ENCODE measurements at regions not wholly inside any gene's neighbourhood (a gene's known extent, or its start where the extent isn't known, plus 50 kb on each side); places are given as distances from the start of the nearest gene placed in this dataset.
"Not testable (repeated sequence)": the region's sequence is repeated elsewhere in the genome, so short reads cannot be mapped to it uniquely, and the experiment has no call there.

DNA sequence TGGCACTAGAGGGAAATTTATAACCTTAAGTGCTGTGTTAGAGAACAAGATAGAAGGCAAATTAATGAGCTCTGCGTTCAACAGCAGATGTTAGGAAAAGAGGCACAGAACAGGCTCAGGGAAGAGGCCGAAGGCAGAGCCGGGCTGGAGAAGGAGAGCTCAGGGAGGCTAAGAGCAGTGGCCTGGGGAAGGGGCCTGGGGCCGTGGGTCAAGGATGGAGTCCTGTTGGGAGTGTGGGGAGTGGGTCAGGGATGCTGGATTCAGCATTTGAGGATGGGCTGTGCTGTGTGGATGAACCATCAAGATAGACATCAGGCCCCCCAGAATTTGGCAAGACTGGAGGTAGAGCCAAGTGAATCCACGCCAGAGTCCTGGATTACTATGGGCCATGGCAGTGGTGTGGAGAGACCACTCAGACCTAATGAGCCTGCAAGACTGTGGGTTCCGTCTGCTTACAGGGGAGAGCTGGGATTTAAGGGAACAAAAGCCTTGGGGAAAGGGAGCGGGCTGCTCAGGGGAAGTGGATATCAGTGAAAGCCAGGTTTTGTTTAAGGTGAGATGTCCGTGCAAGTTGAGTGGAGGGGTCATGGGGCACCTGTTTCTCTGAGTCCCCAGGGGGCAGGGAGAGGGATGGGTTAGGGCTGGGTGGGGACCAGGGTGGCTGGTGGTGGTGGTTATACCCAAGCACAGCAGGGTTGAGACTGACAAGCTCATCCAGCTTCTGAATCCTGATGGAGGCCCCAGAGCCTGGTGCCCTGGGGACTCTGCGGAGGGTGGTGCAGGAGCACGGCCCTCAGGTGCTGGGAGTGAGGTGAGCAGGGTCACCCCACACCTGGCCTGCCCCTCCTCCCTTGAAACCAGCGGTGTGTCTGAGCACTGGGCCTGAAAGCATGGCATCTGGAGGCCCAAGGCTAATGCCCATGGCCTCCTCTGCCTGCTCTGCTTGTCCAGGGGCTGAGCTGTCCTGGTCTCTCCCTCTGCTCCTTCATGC lies 101.7 kb downstream of the BMS1 start:
- Histone ChIP-seq H3K4me1 (ENCODE audit: control insufficient read depth, insufficient read depth, low read length) (no peaks in the 10 kb centered on the region), H3K9ac (ENCODE audit: low read depth, low read length) (no peak overlapping the region), H3K4me3 (ENCODE audit: low read depth, low read length) (no peak overlapping the region), H3K9me3 (ENCODE audit: control insufficient read depth, insufficient read depth, low read length) (no peaks in the 10 kb centered on the region), H3K27me3 (ENCODE audit: control insufficient read depth, insufficient read depth, low read length) (no peaks in the 10 kb centered on the region), H3K36me3 (ENCODE audit: control insufficient read depth, insufficient read depth, low read length) (no peaks in the 10 kb centered on the region)

DNA sequence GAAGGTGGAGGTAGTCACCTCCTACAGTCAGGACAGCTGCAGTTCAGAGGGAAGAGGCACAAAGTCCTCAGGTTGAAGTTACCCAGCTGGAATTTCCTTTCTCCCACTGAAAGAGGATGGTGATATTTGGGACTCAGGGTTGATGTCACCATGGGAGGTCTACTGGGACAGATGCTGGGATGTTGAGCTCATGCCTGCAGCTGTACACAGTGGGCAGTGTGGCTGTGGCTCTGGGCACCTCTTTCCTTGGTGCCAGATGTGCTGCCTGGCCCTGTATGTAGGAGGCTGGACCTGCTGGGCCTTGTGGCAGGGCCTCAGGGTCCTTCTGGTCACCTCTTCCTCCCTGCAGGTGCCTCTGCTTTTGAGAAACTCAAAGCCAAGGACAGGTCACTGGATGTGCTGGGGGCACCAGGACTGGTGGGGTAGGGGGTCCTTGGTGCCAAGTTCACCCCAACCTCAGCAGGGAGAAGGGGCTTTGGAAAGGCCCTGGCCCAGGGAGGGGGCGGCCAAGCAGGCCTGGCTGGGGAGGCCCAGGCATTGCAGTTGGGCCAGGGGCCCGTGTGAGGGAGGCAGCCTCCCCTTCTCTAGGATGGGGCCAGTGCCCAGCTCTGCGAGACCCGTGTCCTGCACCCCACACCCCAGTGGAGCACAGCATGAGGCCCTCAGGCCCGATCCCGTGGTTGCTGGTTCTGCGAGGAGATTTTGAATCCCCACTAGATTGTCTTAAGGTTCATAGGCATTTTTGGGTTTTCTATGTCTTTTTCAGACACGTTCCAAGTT lies 103.1 kb downstream of the BMS1 start:
- Histone ChIP-seq H3K4me3 (ENCODE audit: low read depth, low read length) (no peak overlapping the region), H3K9me3 (ENCODE audit: control insufficient read depth, insufficient read depth, low read length) (no peaks in the 10 kb centered on the region), H3K36me3 (ENCODE audit: control insufficient read depth, insufficient read depth, low read length) (no peaks in the 10 kb centered on the region), H3K9ac (ENCODE audit: low read depth, low read length) (no peak overlapping the region), H3K4me1 (ENCODE audit: control insufficient read depth, insufficient read depth, low read length) (no peaks in the 10 kb centered on the region), H3K27me3 (ENCODE audit: control insufficient read depth, insufficient read depth, low read length) (no peaks in the 10 kb centered on the region)

DNA sequence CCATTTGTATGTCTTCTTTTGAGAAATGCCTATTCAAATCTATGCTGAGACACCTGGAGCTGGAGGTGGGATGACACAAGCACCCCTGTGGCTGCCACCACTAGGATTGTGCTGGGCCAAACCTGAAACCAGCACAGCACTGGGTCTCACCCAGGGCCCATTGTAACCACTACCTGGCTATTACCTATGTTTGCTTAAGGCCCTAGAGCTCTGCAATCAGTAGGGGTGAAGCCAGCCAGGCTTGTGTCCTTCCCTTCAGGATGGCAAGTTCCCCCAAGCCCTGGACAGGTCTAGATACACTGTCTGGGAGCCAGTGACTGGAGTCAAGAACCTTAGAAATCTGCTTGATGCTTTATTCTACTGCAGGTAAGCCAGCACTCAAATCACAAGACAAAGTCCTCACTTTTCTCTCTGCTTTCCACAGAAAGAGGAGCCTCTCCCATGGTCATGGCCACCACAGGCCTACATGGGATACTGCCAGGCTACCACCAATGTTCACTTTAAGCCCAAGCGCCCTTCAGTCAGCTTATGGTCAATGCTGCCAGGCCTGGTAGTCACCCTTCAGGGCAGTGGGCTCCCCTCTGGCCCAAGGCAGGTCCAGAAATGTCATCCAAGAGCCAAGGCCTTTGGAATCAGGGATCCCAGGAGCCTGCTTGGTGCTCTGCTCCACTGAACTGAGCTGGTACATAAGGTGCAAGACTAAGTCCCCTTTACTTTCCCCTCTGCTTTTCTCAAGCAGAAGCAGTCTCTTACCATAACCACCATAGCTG lies 105.3 kb downstream of the BMS1 start:
- no peaks in the 10 kb centered on the region for H3K4me1 ChIP-seq (ENCODE audit: control insufficient read depth, insufficient read depth, low read length)
- H3K27me3 ChIP-seq (ENCODE audit: control insufficient read depth, insufficient read depth, low read length), result no peaks in the 10 kb centered on the region
- no peak overlapping the region for H3K4me3 ChIP-seq (ENCODE audit: low read depth, low read length)
- no peaks in the 10 kb centered on the region for H3K9me3 ChIP-seq (ENCODE audit: control insufficient read depth, insufficient read depth, low read length)
- H3K36me3 ChIP-seq (ENCODE audit: control insufficient read depth, insufficient read depth, low read length), result no peaks in the 10 kb centered on the region
- H3K9ac ChIP-seq (ENCODE audit: low read depth, low read length), result no peak overlapping the region

DNA sequence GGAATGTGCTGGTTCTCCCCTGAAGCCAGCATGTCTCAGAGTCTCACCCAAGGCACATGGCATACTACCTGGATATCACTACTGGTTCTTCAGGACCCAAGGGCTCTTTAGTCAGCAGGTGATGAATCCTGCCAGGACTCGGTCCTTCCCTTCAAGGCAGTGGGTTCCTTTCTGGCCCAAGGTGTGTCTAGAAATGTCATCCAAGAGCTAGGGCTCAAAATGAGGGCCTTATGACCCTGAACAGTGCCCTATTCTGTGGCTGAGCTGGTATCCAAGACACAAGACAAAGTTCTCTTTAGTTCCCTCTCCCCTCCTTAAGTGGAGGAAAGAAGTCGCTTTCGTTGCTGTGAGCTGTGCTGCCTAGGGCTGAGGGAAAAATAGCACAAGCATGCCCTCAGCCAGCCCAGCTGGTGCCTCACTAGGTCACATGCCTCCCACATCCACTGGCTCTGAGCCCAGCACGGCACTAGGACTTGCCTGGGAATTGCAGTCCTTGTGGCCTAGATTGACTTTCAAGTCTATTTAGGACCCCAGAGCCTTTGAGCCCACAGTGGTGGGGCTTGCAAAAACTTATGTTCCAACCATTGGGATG lies 106.0 kb downstream of the BMS1 start:
- H3K4me3 ChIP-seq (ENCODE audit: low read depth, low read length), result no peak overlapping the region
- no peaks in the 10 kb centered on the region for H3K36me3 ChIP-seq (ENCODE audit: control insufficient read depth, insufficient read depth, low read length)
- no peaks in the 10 kb centered on the region for H3K27me3 ChIP-seq (ENCODE audit: control insufficient read depth, insufficient read depth, low read length)
- H3K9ac ChIP-seq (ENCODE audit: low read depth, low read length), result no peak overlapping the region
- no peaks in the 10 kb centered on the region for H3K4me1 ChIP-seq (ENCODE audit: control insufficient read depth, insufficient read depth, low read length)
- H3K9me3 ChIP-seq (ENCODE audit: control insufficient read depth, insufficient read depth, low read length), result no peaks in the 10 kb centered on the region

DNA sequence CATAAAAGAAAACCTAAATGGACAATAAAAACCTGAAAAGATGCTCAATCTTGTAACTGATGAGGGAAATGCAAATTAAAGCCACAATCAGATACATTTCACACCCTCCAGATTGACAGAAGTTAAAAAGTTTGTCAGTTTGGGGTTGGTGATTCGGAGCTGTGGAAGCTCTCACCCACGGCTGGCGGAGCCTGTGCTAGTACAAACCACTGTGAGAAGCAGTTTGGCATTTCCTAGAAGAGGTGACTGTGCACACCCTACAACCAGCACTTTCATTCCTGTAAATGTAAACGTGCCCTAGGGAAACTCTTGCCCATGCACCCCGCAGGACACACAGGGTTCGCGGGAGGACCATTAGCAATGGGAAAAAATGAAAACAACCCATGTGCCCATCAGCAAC lies 114.1 kb downstream of the BMS1 start:
- no peak overlapping the region for H3K4me3 ChIP-seq (ENCODE audit: low read depth, low read length)
- no peaks in the 10 kb centered on the region for H3K4me1 ChIP-seq (ENCODE audit: control insufficient read depth, insufficient read depth, low read length)
- peaks cover 6% of the 10 kb centered on the region for H3K9me3 ChIP-seq (ENCODE audit: control insufficient read depth, insufficient read depth, low read length)
- peaks cover 37% of the 10 kb centered on the region for H3K27me3 ChIP-seq (ENCODE audit: control insufficient read depth, insufficient read depth, low read length)
- no peak overlapping the region for H3K9ac ChIP-seq (ENCODE audit: low read depth, low read length)
- H3K36me3 ChIP-seq (ENCODE audit: control insufficient read depth, insufficient read depth, low read length), result no peaks in the 10 kb centered on the region

DNA sequence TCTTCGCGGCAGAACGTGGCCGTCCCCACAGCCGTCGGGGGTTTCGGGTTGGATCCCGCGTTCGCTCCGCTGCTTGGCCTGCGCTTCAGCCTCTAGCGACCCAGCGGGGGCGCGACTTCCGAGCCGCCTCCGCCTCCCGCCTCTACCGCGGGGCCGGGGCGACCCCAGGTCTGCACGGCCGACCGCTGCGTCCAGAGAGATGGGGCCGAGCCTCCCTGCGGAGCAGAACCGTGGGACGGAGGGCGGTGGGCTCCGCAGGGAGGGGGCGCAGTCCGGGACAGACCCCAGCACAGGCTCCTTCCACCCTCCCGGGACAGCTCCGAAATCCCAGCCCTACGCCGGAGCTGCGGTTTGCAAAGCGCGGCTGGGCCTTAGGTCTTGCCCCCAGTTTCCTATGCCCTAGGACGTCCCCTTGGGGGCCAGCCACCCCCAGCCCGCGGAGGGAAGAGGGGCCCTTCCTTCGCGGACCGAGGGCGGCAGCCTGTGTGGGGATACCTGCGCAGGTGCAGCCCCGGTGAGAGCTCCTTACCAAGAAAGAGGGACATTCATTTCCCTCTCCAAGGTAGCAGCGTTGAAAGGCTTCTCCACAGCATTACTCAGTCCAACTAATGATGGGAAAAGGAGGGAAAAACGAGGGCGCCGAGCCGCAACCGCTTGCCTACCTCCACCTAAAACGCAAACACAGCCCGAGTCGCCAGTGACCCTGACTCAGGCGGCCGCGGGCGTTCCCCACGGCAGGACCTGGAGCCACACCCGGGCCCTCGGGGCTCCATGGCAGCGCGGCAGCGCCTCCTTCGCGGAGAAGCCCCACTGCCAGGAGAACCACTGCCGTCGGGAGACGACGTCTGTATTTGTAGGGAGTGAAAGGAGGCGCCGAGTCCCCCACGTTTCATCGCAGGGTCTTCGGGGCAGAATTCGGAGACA lies 115.7 kb downstream of the BMS1 start:
- Histone ChIP-seq H3K4me3 (ENCODE audit: low read depth, low read length) (peak overlapping the region; percentile 22), H3K9me3 (ENCODE audit: control insufficient read depth, insufficient read depth, low read length) (peaks cover 6% of the 10 kb centered on the region), H3K4me1 (ENCODE audit: control insufficient read depth, insufficient read depth, low read length) (no peaks in the 10 kb centered on the region), H3K9ac (ENCODE audit: low read depth, low read length) (no peak overlapping the region), H3K27me3 (ENCODE audit: control insufficient read depth, insufficient read depth, low read length) (peaks cover 37% of the 10 kb centered on the region), H3K36me3 (ENCODE audit: control insufficient read depth, insufficient read depth, low read length) (no peaks in the 10 kb centered on the region)

DNA sequence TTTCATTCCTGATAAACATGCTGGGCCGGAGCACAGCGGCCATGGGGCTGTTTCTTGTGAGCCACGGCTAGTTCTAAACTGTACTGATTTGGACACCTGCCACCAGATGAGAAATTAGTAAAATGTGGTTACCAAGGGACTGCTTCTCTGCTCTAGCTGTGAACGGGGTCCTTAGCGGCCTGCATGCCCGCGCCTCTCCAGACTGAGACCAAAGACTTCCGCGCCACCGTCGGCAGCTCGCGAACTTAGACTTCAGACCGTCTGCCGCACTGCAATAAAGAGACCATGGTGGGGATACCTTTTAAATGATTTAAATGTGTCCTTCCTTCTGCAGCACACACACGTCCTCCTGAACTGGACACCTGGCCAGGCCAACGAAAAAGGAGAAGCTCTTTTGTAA lies 116.4 kb downstream of the BMS1 start:
- Histone ChIP-seq H3K36me3 (ENCODE audit: control insufficient read depth, insufficient read depth, low read length) (no peaks in the 10 kb centered on the region), H3K9me3 (ENCODE audit: control insufficient read depth, insufficient read depth, low read length) (peaks cover 6% of the 10 kb centered on the region), H3K27me3 (ENCODE audit: control insufficient read depth, insufficient read depth, low read length) (peaks cover 37% of the 10 kb centered on the region), H3K4me3 (ENCODE audit: low read depth, low read length) (peak overlapping the region; percentile 22), H3K4me1 (ENCODE audit: control insufficient read depth, insufficient read depth, low read length) (no peaks in the 10 kb centered on the region), H3K9ac (ENCODE audit: low read depth, low read length) (no peak overlapping the region)

DNA sequence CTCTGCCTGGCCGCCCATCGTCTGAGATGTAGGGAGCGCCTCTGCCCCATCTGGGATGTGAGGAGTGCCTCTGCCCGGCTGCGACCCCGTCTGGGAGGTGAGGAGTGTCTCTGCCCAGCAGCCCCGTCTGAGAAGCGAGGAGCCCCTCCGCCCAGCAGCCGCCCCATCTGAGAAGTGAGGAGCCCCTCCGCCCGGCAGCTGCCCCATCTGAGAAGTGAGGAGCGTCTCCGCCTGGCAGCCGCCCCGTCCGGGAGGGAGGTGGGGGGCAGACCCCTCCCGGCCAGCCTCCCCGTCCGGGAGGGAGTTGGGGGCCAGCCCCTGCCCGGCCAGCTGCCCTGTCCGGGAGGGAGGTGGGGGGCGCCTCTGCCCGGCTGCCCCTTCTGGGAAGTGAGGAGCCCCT lies 117.8 kb downstream of the BMS1 start:
- H3K27me3 ChIP-seq (ENCODE audit: control insufficient read depth, insufficient read depth, low read length), result peaks cover 37% of the 10 kb centered on the region
- H3K4me1 ChIP-seq (ENCODE audit: control insufficient read depth, insufficient read depth, low read length); H3K9me3 ChIP-seq (ENCODE audit: control insufficient read depth, insufficient read depth, low read length); H3K36me3 ChIP-seq (ENCODE audit: control insufficient read depth, insufficient read depth, low read length); H3K4me3 ChIP-seq (ENCODE audit: low read depth, low read length); H3K9ac ChIP-seq (ENCODE audit: low read depth, low read length): not testable (repeated sequence)

DNA sequence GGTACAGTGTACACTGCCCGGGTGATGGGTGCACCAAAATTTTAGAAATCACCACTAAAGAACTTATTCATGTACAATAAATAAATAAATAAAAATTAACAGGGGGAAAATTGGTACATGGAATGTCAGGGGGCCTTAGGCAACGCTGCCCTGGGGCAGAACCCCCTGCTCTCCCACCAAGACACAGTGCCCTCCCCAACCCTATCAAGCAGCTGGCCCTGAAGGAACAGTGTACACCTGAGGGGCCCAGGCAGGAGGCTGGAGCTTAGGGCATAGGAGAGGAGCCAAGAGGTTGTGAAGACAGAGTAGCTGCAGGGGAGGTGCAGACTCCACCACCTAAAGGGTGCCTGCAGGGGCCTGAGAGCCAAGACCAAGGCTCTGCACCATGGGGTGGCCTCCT lies 128.8 kb downstream of the BMS1 start:
- Histone ChIP-seq H3K9me3 (ENCODE audit: control insufficient read depth, insufficient read depth, low read length) (no peaks in the 10 kb centered on the region), H3K4me1 (ENCODE audit: control insufficient read depth, insufficient read depth, low read length) (no peaks in the 10 kb centered on the region), H3K27me3 (ENCODE audit: control insufficient read depth, insufficient read depth, low read length) (no peaks in the 10 kb centered on the region), H3K4me3 (ENCODE audit: low read depth, low read length) (no peak overlapping the region), H3K36me3 (ENCODE audit: control insufficient read depth, insufficient read depth, low read length) (no peaks in the 10 kb centered on the region), H3K9ac (ENCODE audit: low read depth, low read length) (no peak overlapping the region)

DNA sequence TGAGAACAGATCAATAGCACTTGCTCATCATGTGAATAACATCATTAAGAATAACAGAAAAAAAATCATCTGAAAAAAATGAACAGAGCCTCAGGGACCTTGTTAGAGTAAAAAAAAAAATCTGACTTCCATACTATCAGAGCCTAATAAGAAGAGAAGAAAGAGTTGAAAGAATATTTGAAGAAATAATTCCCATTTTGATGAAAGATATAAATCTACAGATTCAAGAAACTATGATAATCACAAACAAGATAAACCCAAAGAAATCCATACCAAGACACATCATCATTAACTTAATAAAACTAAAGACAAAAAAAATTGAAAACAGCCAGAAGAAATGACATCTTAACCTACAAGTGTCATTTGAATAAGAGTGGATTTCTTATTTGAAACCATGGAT lies 134.4 kb downstream of the BMS1 start:
- Histone ChIP-seq H3K9ac (ENCODE audit: low read depth, low read length) (no peak overlapping the region), H3K9me3 (ENCODE audit: control insufficient read depth, insufficient read depth, low read length) (no peaks in the 10 kb centered on the region), H3K4me3 (ENCODE audit: low read depth, low read length) (no peak overlapping the region), H3K27me3 (ENCODE audit: control insufficient read depth, insufficient read depth, low read length) (no peaks in the 10 kb centered on the region), H3K36me3 (ENCODE audit: control insufficient read depth, insufficient read depth, low read length) (no peaks in the 10 kb centered on the region), H3K4me1 (ENCODE audit: control insufficient read depth, insufficient read depth, low read length) (no peaks in the 10 kb centered on the region)
